ENCODE measurements at regions not wholly inside any gene's neighbourhood (a gene's known extent, or its start where the extent isn't known, plus 50 kb on each side); places are given as distances from the start of the nearest gene placed in this dataset.

DNA sequence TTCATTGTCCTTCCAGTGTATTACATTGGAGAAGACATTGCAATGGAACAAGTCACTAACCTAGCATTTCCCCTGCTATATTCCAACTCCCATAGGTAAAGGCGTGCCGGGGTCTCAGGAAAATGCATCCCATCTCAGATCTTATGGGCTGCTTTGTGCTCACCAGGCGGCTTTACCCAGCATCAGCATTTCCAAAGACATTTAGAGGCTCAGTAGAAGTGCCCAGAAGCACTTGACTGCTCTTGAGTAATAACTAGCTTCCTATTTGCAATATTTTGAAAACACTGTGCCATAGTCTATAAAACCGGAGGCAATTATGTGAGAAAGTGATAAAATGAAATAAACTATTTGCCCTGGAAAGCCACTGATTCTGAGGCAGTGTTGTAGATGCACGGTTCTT is 415.0 kb upstream of the NPVF start:
- H3K36me3 ChIP-seq, result no peaks in the 10 kb centered on the region
- intact Hi-C loops (cut with DNase I; ENCODE audit: low total_unique reads), result no loop called here
- no peak overlapping the region for H3K27ac ChIP-seq
- TF ChIP-seq CTCF (IDR thresholded peaks at IDR 0.05), result no peak
- H3K4me3 ChIP-seq, result no peak overlapping the region
- peaks cover 0 to 6% (median 1%) of the 10 kb centered on the region in 4 donors for H3K4me1 ChIP-seq
- no peak for DNase-seq
- no peaks in the 10 kb centered on the region for H3K27me3 ChIP-seq
- H3K9me3 ChIP-seq, result no peaks in the 10 kb centered on the region

DNA sequence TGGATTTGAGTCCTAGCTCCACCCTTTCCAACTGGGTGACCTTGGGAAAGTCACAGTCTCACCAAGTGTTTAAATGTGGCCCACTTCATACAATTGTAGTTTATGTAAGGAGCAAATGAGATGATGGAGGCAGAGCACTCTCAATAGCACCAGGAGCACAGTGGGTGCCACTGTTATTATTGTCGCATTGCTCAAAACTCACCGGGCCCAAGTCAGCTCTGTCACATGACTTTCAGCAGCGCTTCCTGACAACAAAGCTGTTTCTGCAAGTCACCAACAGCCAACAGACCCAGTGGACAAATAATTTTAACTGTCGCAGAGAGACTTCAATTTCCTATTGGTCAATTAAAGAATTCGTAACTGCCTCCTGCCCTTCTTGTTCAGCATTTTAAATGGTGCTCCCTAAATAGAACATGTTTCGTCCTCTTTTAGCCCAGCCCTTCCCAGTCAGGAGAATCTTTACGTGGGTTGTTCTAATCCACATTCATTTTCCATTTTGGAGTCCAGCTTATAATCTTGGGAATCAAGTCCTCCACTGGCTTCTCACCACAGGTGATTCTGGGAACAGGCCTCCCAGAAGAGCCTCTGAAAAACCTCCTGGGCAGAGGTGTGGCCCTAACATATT is 415.6 kb upstream of the NPVF start:
- no peaks in the 10 kb centered on the region for H3K9me3 ChIP-seq

DNA sequence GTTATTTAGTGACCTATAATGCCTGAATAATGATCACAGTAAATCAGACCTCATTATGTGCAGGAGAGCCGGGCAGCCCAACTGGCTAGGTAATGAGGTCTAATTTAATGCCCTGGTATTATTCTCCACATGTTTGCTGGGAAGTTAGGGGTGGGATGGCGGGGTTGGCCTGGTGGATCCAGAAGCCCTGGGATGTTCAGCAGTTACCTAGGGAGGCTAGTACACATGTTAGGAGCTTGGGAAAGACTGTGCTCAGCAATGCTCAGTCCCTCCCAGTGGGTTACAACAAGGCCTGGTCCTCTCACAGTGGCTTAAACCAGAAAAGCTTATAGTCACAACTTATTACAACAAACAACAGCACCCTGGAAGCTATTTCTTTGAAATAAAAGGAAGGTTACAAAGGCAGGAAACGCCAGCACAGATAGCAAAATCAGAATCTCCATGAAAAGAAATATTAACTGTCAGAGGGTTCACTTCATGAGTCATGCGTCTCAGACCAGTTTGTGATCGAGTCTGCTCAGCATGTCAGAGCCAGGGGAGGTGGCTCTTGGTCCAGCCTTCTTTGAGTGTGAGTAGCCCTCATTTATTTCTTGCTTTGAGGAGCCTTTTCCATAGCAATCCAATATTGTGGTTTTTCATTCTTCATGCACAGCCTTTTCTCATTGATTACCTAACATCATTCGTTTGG is 418.6 kb upstream of the NPVF start:
- DNase-seq, result no peak

More for the DNA sequence above, 415.6 kb upstream of the NPVF start:
- Histone ChIP-seq H3K27me3 (no peaks in the 10 kb centered on the region), H3K4me1 (no peaks in the 10 kb centered on the region), H3K36me3 (no peaks in the 10 kb centered on the region), H3K4me3 (no peak overlapping the region), H3K27ac (no peak overlapping the region)
- intact Hi-C loops (cut with DNase I; ENCODE audit: low total_unique reads), result no loop called here
- no peak for TF ChIP-seq CTCF (IDR thresholded peaks at IDR 0.05)
- no peak for DNase-seq

DNA sequence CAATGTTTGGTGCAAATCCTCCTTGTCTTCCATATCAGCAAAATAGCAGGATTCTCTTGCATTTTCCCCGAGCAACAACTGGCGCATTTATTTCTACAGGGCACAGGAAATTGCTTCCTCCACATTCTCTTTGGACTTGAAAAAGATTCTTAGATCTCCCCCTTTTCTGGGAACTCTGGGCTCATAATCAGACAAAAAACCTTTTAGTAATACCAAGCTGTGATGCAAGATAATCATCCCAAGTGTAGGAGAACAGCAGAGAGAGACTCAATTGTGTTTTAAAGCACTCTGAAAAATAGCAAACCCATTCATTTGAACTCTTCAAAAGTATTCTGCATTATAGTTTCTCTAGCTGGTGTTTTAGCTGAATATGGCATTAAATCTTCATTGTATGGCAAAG is 419.6 kb upstream of the NPVF start:
- intact Hi-C loops (cut with DNase I; ENCODE audit: low total_unique reads), result no loop called here
- no peak for DNase-seq
- H3K27me3 ChIP-seq, result no peaks in the 10 kb centered on the region
- no peak for TF ChIP-seq CTCF (IDR thresholded peaks at IDR 0.05)
- no peak overlapping the region for H3K4me3 ChIP-seq
- no peak overlapping the region for H3K27ac ChIP-seq
- no peaks in the 10 kb centered on the region for H3K4me1 ChIP-seq
- H3K9me3 ChIP-seq, result no peaks in the 10 kb centered on the region
- H3K36me3 ChIP-seq, result no peaks in the 10 kb centered on the region

More for the DNA sequence above, 418.6 kb upstream of the NPVF start:
- TF ChIP-seq CTCF (IDR thresholded peaks at IDR 0.05), result no peak
- Histone ChIP-seq H3K4me1 (no peaks in the 10 kb centered on the region), H3K27me3 (no peaks in the 10 kb centered on the region), H3K36me3 (no peaks in the 10 kb centered on the region), H3K4me3 (no peak overlapping the region), H3K9me3 (no peaks in the 10 kb centered on the region), H3K27ac (no peak overlapping the region)
- intact Hi-C loops (cut with DNase I; ENCODE audit: low total_unique reads), result no loop called here

- H3K4me3 ChIP-seq, result no peak overlapping the region
- H3K36me3 ChIP-seq, result no peaks in the 10 kb centered on the region
- no peak for TF ChIP-seq CTCF (IDR thresholded peaks at IDR 0.05)
- H3K4me1 ChIP-seq, result peaks cover 0 to 14% (median 8%) of the 10 kb centered on the region in 4 donors
- no peaks in the 10 kb centered on the region for H3K9me3 ChIP-seq
- no peaks in the 10 kb centered on the region for H3K27me3 ChIP-seq
- no peak overlapping the region for H3K27ac ChIP-seq
- DNase-seq, result no peak
- intact Hi-C loops (cut with DNase I; ENCODE audit: low total_unique reads), result no loop called here
These were observed 424.1 kb upstream of the NPVF start for GRCh38 chr7:25652366-25652765.
